Right ventricle myocardium superior (tissue), 1 donor: ENCODE measurements at regions not wholly inside any gene's neighbourhood (a gene's known extent, or its start where the extent isn't known, plus 50 kb on each side); places are given as distances from the start of the nearest gene placed in this dataset.

Experiments used
- ATAC-seq: fragments of 200-7000 bp; cut with Tn5 transposase; one replicate; pipeline ENCODE4 v1.9.1; 2020; ENCODE audit warnings: mild to moderate bottlenecking; ENCODE audit not compliant: poor library complexity
- DNase-seq: peaks from one replicate; pipeline ENCODE4 v3.0.0-alpha.2; 2020
- intact Hi-C: fragments of 100-400 bp; cut with DNase I; formaldehyde crosslinking; loops from one replicate; pipeline ENCODE4 v1.11.2; 2022
- donor health status: DM: no; HTN: yes; CAD: no; lungs with severe emphysema.

- intact Hi-C loops: no loop called here
- ATAC-seq (no peak), DNase-seq (no peak)
Observed at GRCh38 chr2:149926149-149926548, 338.6 kb upstream of the MMADHC start.

- ATAC-seq: no peak
- no peak for DNase-seq
- intact Hi-C loops: no loop called here
Observed at GRCh38 chr2:149924549-149925213, 337.1 kb upstream of the MMADHC start.

- ATAC-seq: no peak
- no peak for DNase-seq
- intact Hi-C loops: no loop called here
Observed at GRCh38 chr2:149924028-149924427, 336.5 kb upstream of the MMADHC start.

- intact Hi-C loops: no loop called here
- ATAC-seq: no peak
- DNase-seq: no peak
Observed at GRCh38 chr2:149921911-149922616, 334.5 kb upstream of the MMADHC start.

GRCh38 chr2:149920389-149920788, 332.8 kb upstream of the MMADHC start:
- no peak for DNase-seq
- intact Hi-C loops: no loop called here
- ATAC-seq: no peak

GRCh38 chr2:149915151-149915550, 327.6 kb upstream of the MMADHC start:
- intact Hi-C loops: no loop called here
- no peak for ATAC-seq
- DNase-seq: no peak

GRCh38 chr2:149908726-149909683, 321.4 kb upstream of the MMADHC start:
- DNase-seq (no peak), ATAC-seq (no peak)
- intact Hi-C loops: no loop called here

GRCh38 chr2:149906886-149907285, 319.3 kb upstream of the MMADHC start:
- intact Hi-C loops: no loop called here

GRCh38 chr2:149904352-149905175, 317.0 kb upstream of the MMADHC start:
- intact Hi-C loops: no loop called here

More at GRCh38 chr2:149906886-149907285, 319.3 kb upstream of the MMADHC start:
- no peak for DNase-seq
- no peak for ATAC-seq

GRCh38 chr2:149903626-149904025, 316.1 kb upstream of the MMADHC start:
- DNase-seq: no peak
- no peak for ATAC-seq
- intact Hi-C loops: no loop called here

More at GRCh38 chr2:149904352-149905175, 317.0 kb upstream of the MMADHC start:
- ATAC-seq (no peak), DNase-seq (no peak)

- no peak for ATAC-seq
- peak; percentile 56 for DNase-seq
- intact Hi-C loops: no loop called here
Observed at GRCh38 chr2:149902081-149902480, 314.5 kb upstream of the MMADHC start.

GRCh38 chr2:149901231-149901859, 313.8 kb upstream of the MMADHC start:
- intact Hi-C loops: no loop called here
- no peak for ATAC-seq
- no peak for DNase-seq

- no peak for DNase-seq
Observed at GRCh38 chr2:149899390-149899789, 311.8 kb upstream of the MMADHC start.

GRCh38 chr2:149894760-149895159, 307.2 kb upstream of the MMADHC start:
- intact Hi-C loops: no loop called here
- peak; percentile 39 for ATAC-seq
- DNase-seq: no peak

More at GRCh38 chr2:149899390-149899789, 311.8 kb upstream of the MMADHC start:
- ATAC-seq: no peak
- intact Hi-C loops: no loop called here

GRCh38 chr2:149894226-149894625, 306.7 kb upstream of the MMADHC start:
- intact Hi-C loops: no loop called here
- DNase-seq (no peak), ATAC-seq (no peak)

- intact Hi-C loops: no loop called here
- DNase-seq: no peak
- ATAC-seq: no peak
Observed at GRCh38 chr2:149892563-149892962, 305.0 kb upstream of the MMADHC start.

GRCh38 chr2:149885946-149886345, 298.4 kb upstream of the MMADHC start:
- intact Hi-C loops: no loop called here
- DNase-seq (no peak), ATAC-seq (no peak)

- DNase-seq (no peak), ATAC-seq (no peak)
Observed at GRCh38 chr2:149885468-149885867, 297.9 kb upstream of the MMADHC start.

More at GRCh38 chr2:149885468-149885867, 297.9 kb upstream of the MMADHC start:
- intact Hi-C loops: no loop called here
